ENCODE measurements at regions not wholly inside any gene's neighbourhood (a gene's known extent, or its start where the extent isn't known, plus 50 kb on each side); places are given as distances from the start of the nearest gene placed in this dataset.

- H3K27ac ChIP-seq (ENCODE audit: extremely low read depth, low read depth, low read length): no peak overlapping the region
- 6% methylated on average over 14 of the region's 14 CpGs for WGBS (ENCODE audit: insufficient coverage, low coverage, missing lambda C conversion rate)
- no peak overlapping the region for H3K4me3 ChIP-seq
- H3K36me3 ChIP-seq (ENCODE audit: control insufficient read depth, insufficient read depth, low read length): no peaks in the 10 kb centered on the region
- intact Hi-C loops (cut with micrococcal nuclease): no loop called here
- H3K4me2 ChIP-seq (ENCODE audit: insufficient read depth, low read length): no peak overlapping the region
- no peaks in the 10 kb centered on the region for H3K4me1 ChIP-seq (replicated peaks in 1 of 2; ENCODE audit: control insufficient read depth in 2 of 2, insufficient read depth in 2 of 2, low read length in 2 of 2)
- POLR2A ChIA-PET: no interaction called here
- no peaks in the 10 kb centered on the region for H3K79me2 ChIP-seq (ENCODE audit: control insufficient read depth, insufficient read depth, low read length)
- CTCF ChIA-PET (ENCODE audit: low intra/inter-chr PET ratio): no interaction called here
- H3K9me3 ChIP-seq (replicated peaks; ENCODE audit: control insufficient read depth, insufficient read depth, low read depth, low read length): no peaks in the 10 kb centered on the region
- no peak for FAIRE-seq
- no peaks in the 10 kb centered on the region for H4K20me1 ChIP-seq (replicated peaks; ENCODE audit: control insufficient read depth, insufficient read depth, low read length)
- in situ Hi-C loops (cut with MboI): no loop called here
- no peak overlapping the region for H3K9ac ChIP-seq (ENCODE audit: insufficient read depth in 1 of 2, low read depth in 2 of 2, low read length in 2 of 2)
- no TSS peak for BruUV-seq (replicated peaks)
- H2AFZ ChIP-seq (ENCODE audit: low read depth, low read length): no peak overlapping the region
- DNase-seq (ENCODE audit: extremely low read depth in 1 of 4, low spot score in 3 of 4): no peak
- ATAC-seq: no peak
- H3K27me3 ChIP-seq (ENCODE audit: control insufficient read depth in 2 of 2, insufficient read depth in 2 of 2, low read length in 2 of 2): no peaks in the 10 kb centered on the region
- H3K9me1 ChIP-seq (ENCODE audit: control insufficient read depth, insufficient read depth, low read length): no peaks in the 10 kb centered on the region
- TF ChIP-seq, protein P1, sequence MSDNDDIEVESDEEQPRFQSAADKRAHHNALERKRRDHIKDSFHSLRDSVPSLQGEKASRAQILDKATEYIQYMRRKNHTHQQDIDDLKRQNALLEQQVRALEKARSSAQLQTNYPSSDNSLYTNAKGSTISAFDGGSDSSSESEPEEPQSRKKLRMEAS (CRISPR knock-in tag; IDR thresholded peaks at IDR 0.05): no peak
- no peak for TF ChIP-seq MTA3 (IDR thresholded peaks at IDR 0.05; ENCODE audit: borderline replicate concordance)
- no peak for TF ChIP-seq ESRRB (CRISPR knock-in tag; IDR thresholded peaks at IDR 0.05; ENCODE audit: borderline replicate concordance)
- no peak for TF ChIP-seq CEBPB (tag; IDR thresholded peaks at IDR 0.05)
- TF ChIP-seq, protein P2, sequence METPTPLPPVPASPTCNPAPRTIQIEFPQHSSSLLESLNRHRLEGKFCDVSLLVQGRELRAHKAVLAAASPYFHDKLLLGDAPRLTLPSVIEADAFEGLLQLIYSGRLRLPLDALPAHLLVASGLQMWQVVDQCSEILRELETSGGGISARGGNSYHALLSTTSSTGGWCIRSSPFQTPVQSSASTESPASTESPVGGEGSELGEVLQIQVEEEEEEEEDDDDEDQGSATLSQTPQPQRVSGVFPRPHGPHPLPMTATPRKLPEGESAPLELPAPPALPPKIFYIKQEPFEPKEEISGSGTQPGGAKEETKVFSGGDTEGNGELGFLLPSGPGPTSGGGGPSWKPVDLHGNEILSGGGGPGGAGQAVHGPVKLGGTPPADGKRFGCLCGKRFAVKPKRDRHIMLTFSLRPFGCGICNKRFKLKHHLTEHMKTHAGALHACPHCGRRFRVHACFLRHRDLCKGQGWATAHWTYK (CRISPR knock-in tag; IDR thresholded peaks at IDR 0.05): no peak
- TF ChIP-seq ZNF76 (CRISPR knock-in tag; IDR thresholded peaks at IDR 0.05; ENCODE audit: borderline replicate concordance): no peak
- TF ChIP-seq CTBP1 (IDR thresholded peaks at IDR 0.05; ENCODE audit: borderline replicate concordance): no peak
- no peak for TF ChIP-seq ZBTB8A (IDR thresholded peaks at IDR 0.05; ENCODE audit: partially characterized antibody)
- no peak for TF ChIP-seq ATF6 (CRISPR knock-in tag; IDR thresholded peaks at IDR 0.05)
- TF ChIP-seq ZNF354B (CRISPR knock-in tag; IDR thresholded peaks at IDR 0.05): no peak
- no peak for TF ChIP-seq GTF2B (IDR thresholded peaks at IDR 0.05; ENCODE audit: extremely low read depth, insufficient read length)
Observed at GRCh38 chr15:25179673-25180511, 225.1 kb downstream of the SNRPN start.
